AG09309 (cell line): ENCODE measurements at regions not wholly inside any gene's neighbourhood (a gene's known extent, or its start where the extent isn't known, plus 50 kb on each side); places are given as distances from the start of the nearest gene placed in this dataset.

ENCODE experiments used
- DNase-seq: peaks from one replicate; pipeline ENCODE4 v3.0.0-alpha.2; 2010; ENCODE audit warnings: low read depth
- H3K4me3 ChIP-seq: 2 replicates; pipeline ENCODE4 v1.5.1; 2011; ENCODE audit warnings: mild to moderate bottlenecking, low read depth, low read length, moderate library complexity; ENCODE audit not compliant: control insufficient read depth
- CTCF ChIP-seq: IDR thresholded peaks from 2 replicates; pipeline ENCODE4 v1.5.1; 2011; ENCODE audit warnings: mild to moderate bottlenecking, low read depth, low read length, inconsistent platforms; ENCODE audit not compliant: insufficient read depth, control insufficient read depth; ENCODE audit errors: missing control alignments

GRCh38 chr3:74420538-74421124, 193.8 kb downstream of the CNTN3 start:
- no peak overlapping the region for H3K4me3 ChIP-seq
- TF ChIP-seq CTCF, result no peak
- DNase-seq, result no peak

- TF ChIP-seq CTCF, result no peak
- DNase-seq, result no peak
Measured at GRCh38 chr3:74415731-74416130, 198.7 kb downstream of the CNTN3 start.

GRCh38 chr3:74413547-74414241, 200.8 kb downstream of the CNTN3 start:
- TF ChIP-seq CTCF, result no peak
- no peak overlapping the region for H3K4me3 ChIP-seq
- DNase-seq, result no peak

More at GRCh38 chr3:74415731-74416130, 198.7 kb downstream of the CNTN3 start:
- no peak overlapping the region for H3K4me3 ChIP-seq

GRCh38 chr3:74410276-74410941, 204.1 kb downstream of the CNTN3 start:
- DNase-seq, result no peak
- H3K4me3 ChIP-seq, result no peak overlapping the region
- TF ChIP-seq CTCF, result no peak

- no peak for TF ChIP-seq CTCF
- no peak for DNase-seq
- H3K4me3 ChIP-seq, result no peak overlapping the region
Measured at GRCh38 chr3:74409066-74409465, 205.4 kb downstream of the CNTN3 start.

GRCh38 chr3:74403307-74403706, 211.2 kb downstream of the CNTN3 start:
- no peak for DNase-seq
- TF ChIP-seq CTCF, result no peak
- H3K4me3 ChIP-seq, result no peak overlapping the region
